ENCODE measurements at regions not wholly inside any gene's neighbourhood (a gene's known extent, or its start where the extent isn't known, plus 50 kb on each side); places are given as distances from the start of the nearest gene placed in this dataset.

DNA sequence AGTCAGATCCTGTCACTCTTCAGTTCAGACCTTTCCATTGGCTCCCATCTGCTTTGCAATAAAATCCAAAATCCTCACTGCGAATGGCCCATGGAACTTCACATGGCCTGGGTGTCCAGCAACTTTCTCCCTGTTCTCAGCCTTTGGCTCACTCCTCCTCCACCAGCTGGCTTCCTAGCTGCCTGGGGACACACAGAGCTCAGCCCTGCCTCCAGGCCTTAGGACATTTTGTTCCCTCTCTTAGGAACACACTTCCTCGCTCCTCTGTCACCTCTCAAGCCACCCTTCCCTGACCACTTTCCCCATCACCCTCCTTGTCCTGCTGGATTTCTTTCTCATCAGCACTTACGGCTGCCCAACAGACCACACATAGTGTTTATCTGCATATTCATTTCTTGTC lies 419.6 kb downstream of the MED13L start:
- TF ChIP-seq CTCF (IDR thresholded peaks at IDR 0.05; ENCODE audit: low read length) (no peak), EZH2 (IDR thresholded peaks at IDR 0.05; ENCODE audit: borderline replicate concordance, low read length) (no peak)

All from OCI-LY1 (cell line).